ENCODE measurements at regions not wholly inside any gene's neighbourhood (a gene's known extent, or its start where the extent isn't known, plus 50 kb on each side); places are given as distances from the start of the nearest gene placed in this dataset.
A peak's percentile ranks its signal among the peaks of the same experiment; 100 is the strongest.
"Not testable (repeated sequence)": the region's sequence is repeated elsewhere in the genome, so short reads cannot be mapped to it uniquely, and the experiment has no call there.

- ATAC-seq (ENCODE audit: low read depth in 2 of 2); H3K9me3 Mint-ChIP-seq; H3K27me3 Mint-ChIP-seq; DNase-seq; H3K36me3 Mint-ChIP-seq; H3K27ac Mint-ChIP-seq; H3K4me1 Mint-ChIP-seq; H3K4me3 Mint-ChIP-seq: not testable (repeated sequence)
These were observed 359.8 kb downstream of the FOXD4L6 start for GRCh38 chr9:40768646-40769198.

- not testable (repeated sequence) for ATAC-seq (ENCODE audit: low read depth in 2 of 2); H3K27ac Mint-ChIP-seq; H3K27me3 Mint-ChIP-seq; H3K36me3 Mint-ChIP-seq; DNase-seq; H3K9me3 Mint-ChIP-seq; H3K4me1 Mint-ChIP-seq; H3K4me3 Mint-ChIP-seq
These were observed 360.3 kb downstream of the FOXD4L6 start for GRCh38 chr9:40768178-40768577.

DNA sequence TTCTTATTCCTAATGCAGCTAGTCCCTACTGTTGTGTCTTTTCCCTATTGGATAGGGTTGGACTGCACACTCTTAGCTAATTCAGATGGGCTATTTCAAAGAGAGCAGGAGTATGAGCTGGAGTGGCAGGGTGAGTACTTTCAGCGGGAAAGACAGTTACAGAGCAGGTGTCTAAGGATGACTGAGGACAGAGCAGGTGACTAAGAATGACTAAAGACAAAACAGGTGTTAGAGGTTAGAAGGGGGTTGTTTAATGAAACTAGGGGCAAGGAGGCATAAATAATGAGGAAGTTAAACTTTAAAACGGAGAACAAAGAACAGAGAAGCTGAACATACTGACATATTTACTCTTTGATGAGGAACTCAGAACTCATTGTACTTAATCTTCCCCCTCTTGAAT lies 373.5 kb downstream of the FOXD4L6 start:
- H3K9me3 Mint-ChIP-seq; H3K27me3 Mint-ChIP-seq; ATAC-seq (ENCODE audit: low read depth in 2 of 2); H3K27ac Mint-ChIP-seq; H3K36me3 Mint-ChIP-seq: not testable (repeated sequence)
- H3K4me1 Mint-ChIP-seq = peaks cover 0 to 13% (median 3%) of the 10 kb centered on the region in 3 donors
- H3K4me3 Mint-ChIP-seq = peak overlapping the region in 2 of 8 donors; percentile 19 to 25
- peak; percentile 68 for DNase-seq

DNA sequence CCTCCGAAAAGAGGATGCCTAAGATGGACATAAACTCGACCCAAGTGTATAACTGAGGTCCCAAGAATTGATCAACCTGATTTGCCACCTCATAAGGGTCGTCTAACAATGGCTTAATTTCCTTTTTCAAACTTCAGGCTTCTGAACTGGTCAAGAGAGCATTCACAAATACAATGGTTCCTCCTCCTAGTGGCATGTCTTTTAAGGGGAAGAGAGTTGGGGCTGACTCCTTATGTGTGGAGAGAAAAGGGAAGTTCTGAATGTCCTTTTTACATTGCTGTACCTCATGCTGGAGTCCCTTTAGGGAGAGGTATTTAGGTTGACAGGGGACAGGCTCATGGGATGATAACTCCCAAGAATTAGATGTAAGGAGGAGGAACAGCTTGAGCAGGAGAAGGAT lies 375.2 kb downstream of the FOXD4L6 start:
- not testable (repeated sequence) for H3K9me3 Mint-ChIP-seq; H3K36me3 Mint-ChIP-seq; H3K27ac Mint-ChIP-seq; H3K27me3 Mint-ChIP-seq; ATAC-seq (ENCODE audit: low read depth in 2 of 2); DNase-seq
- H3K4me3 Mint-ChIP-seq = peak overlapping the region in 1 of 8 donors; percentile 62
- H3K4me1 Mint-ChIP-seq = peaks cover 0 to 13% (median 3%) of the 10 kb centered on the region in 3 donors

GRCh38 chr9:40746921-40747485 lies 381.5 kb downstream of the FOXD4L6 start:
- not testable (repeated sequence) for H3K36me3 Mint-ChIP-seq, H3K27ac Mint-ChIP-seq, H3K27me3 Mint-ChIP-seq, H3K9me3 Mint-ChIP-seq, H3K4me1 Mint-ChIP-seq
- ATAC-seq (ENCODE audit: low read depth in 2 of 2) (peak; percentile 67 to 68), DNase-seq (peak; percentile 61)
- H3K4me3 Mint-ChIP-seq = peak overlapping the region in 1 of 8 donors; percentile 65

All from naive B cell (primary cell).